Suprapubic skin (tissue), 3 donors: ENCODE measurements at regions not wholly inside any gene's neighbourhood (a gene's known extent, or its start where the extent isn't known, plus 50 kb on each side); places are given as distances from the start of the nearest gene placed in this dataset.

Source experiments
- CTCF ChIP-seq, 2 donors: fragments of 200-600 bp in 1 of 2; fragments of 450-650 bp in 1 of 2; sonication (generic) in 1 of 2; IDR thresholded peaks; one replicate each; pipeline ENCODE4 v1.5.1; 2016 to 2019; ENCODE audit warnings: antibody characterized with exemption in 2 of 2, mild to moderate bottlenecking in 1 of 2, moderate library complexity in 1 of 2
- POLR2AphosphoS5 ChIP-seq, 3 donors: sonication (generic); formaldehyde crosslinking; IDR thresholded peaks; one replicate each; pipeline ENCODE4 v1.6.1; 2017; ENCODE audit warnings: antibody characterized with exemption in 3 of 3

GRCh38 chr2:181121996-181122395, 141.6 kb downstream of the UBE2E3 start:
- TF ChIP-seq CTCF (IDR thresholded peaks at IDR 0.05) (no peak), POLR2AphosphoS5 (IDR thresholded peaks at IDR 0.05) (no peak)
